ENCODE measurements at regions not wholly inside any gene's neighbourhood (a gene's known extent, or its start where the extent isn't known, plus 50 kb on each side); places are given as distances from the start of the nearest gene placed in this dataset.

DNA sequence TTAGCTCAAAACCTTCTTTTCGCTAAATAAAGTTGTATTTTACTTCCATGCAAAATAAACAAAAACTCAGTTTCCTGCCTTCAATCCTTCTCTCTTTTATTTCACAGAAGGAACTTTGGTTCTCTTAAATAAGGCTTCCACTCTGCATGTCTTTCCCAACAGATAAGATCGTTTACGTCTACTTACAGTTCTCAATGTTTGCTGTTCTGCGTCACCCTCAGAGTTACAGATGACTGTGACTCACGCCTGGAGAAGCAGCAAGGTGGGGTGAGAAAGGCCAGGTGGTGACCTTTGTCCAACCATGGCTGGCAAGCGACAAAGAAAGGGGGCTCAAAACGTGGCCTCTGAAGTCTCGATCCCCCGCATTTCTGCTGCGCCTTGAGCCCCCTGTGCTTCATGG, 51.4 kb upstream of the RPS6KA2 start:
- H3K27me3 ChIP-seq (ENCODE audit: control insufficient read depth, insufficient read depth, low read length): no peaks in the 10 kb centered on the region
- no peaks in the 10 kb centered on the region for H3K9me3 ChIP-seq (ENCODE audit: control insufficient read depth, insufficient read depth, low read depth, low read length)
- no peak overlapping the region for H3K27ac ChIP-seq (ENCODE audit: low read depth, low read length)
- no peak overlapping the region for H3K4me3 ChIP-seq (ENCODE audit: low read depth, low read length)
- H3K36me3 ChIP-seq (ENCODE audit: control insufficient read depth, insufficient read depth, low read length): no peaks in the 10 kb centered on the region
- no peak overlapping the region for H3K9ac ChIP-seq (ENCODE audit: low read length)
- no peaks in the 10 kb centered on the region for H3K4me1 ChIP-seq (ENCODE audit: control insufficient read depth, insufficient read depth, low read length)

DNA sequence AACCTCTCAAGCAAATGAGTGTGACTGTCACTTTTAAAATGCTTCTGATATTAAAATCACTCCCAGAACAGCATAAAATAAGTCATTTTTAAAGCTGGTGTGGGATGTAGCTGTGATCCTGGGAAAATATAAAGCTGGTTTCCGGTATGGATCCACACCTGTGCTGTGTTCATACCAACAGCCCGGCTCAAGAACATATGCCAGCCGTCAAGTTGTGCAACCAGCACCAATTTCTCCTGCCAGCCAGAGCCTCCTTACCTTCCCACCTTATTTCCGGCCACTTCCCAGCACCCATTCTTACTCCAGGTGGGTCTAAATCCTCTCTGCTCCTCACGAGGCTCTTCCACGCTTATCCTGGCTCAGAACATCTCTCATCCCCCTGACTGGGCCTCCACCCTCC, 50.9 kb upstream of the RPS6KA2 start:
- H3K27me3 ChIP-seq (ENCODE audit: control insufficient read depth, insufficient read depth, low read length): no peaks in the 10 kb centered on the region
- H3K36me3 ChIP-seq (ENCODE audit: control insufficient read depth, insufficient read depth, low read length): no peaks in the 10 kb centered on the region
- H3K4me1 ChIP-seq (ENCODE audit: control insufficient read depth, insufficient read depth, low read length): peaks cover 4% of the 10 kb centered on the region; the same call in 1 of the 2 replicates
- no peak overlapping the region for H3K4me3 ChIP-seq (ENCODE audit: low read depth, low read length)
- no peaks in the 10 kb centered on the region for H3K9me3 ChIP-seq (ENCODE audit: control insufficient read depth, insufficient read depth, low read depth, low read length)
- no peak overlapping the region for H3K27ac ChIP-seq (ENCODE audit: low read depth, low read length)
- H3K9ac ChIP-seq (ENCODE audit: low read length): no peak overlapping the region
